Gastrocnemius medialis (tissue), 4 donors: ENCODE measurements at regions not wholly inside any gene's neighbourhood (a gene's known extent, or its start where the extent isn't known, plus 50 kb on each side); places are given as distances from the start of the nearest gene placed in this dataset.

ENCODE experiments used
- POLR2A ChIP-seq, 2 donors: fragments of 450-650 bp; IDR thresholded peaks; one replicate each; pipeline ENCODE4 v1.6.1; 2017; ENCODE audit warnings: antibody characterized with exemption in 2 of 2, mild to moderate bottlenecking in 2 of 2, moderate library complexity in 2 of 2
- TF ChIP-seq, protein P1 (sequence below), 5 experiments: fragments of 450-650 bp in 3 of 5; fragments of 200-600 bp in 2 of 5; sonication (generic) in 2 of 5; IDR thresholded peaks in 4 of 5; conservative IDR thresholded peaks in 1 of 5; 1 replicate in 4 of 5; 2 replicates in 1 of 5; pipeline ENCODE4 v1.5.1; 2016 to 2019; ENCODE audit warnings: antibody characterized with exemption in 5 of 5, mild to moderate bottlenecking in 3 of 5, moderate library complexity in 3 of 5

DNA sequence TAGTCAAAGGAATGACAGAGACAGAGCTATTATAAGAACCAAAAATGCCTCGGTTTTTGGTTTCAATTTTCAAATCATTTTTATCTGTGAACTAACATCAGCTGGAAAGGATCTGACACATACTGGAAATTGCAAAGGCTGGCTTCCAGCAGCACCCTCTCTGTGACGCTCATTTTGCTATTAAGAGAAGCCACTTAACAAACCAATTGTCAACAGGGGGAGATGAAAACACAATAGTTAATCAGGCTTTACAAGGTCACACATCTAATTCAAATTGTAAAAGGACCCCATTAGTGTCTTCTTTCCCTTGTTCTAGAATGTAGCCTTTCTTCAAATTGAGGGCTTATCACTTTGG, 160.5 kb downstream of the TFAP2B start:
- TF ChIP-seq POLR2A (IDR thresholded peaks at IDR 0.05), result no peak
- TF ChIP-seq, protein P1, sequence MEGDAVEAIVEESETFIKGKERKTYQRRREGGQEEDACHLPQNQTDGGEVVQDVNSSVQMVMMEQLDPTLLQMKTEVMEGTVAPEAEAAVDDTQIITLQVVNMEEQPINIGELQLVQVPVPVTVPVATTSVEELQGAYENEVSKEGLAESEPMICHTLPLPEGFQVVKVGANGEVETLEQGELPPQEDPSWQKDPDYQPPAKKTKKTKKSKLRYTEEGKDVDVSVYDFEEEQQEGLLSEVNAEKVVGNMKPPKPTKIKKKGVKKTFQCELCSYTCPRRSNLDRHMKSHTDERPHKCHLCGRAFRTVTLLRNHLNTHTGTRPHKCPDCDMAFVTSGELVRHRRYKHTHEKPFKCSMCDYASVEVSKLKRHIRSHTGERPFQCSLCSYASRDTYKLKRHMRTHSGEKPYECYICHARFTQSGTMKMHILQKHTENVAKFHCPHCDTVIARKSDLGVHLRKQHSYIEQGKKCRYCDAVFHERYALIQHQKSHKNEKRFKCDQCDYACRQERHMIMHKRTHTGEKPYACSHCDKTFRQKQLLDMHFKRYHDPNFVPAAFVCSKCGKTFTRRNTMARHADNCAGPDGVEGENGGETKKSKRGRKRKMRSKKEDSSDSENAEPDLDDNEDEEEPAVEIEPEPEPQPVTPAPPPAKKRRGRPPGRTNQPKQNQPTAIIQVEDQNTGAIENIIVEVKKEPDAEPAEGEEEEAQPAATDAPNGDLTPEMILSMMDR (IDR thresholded peaks at IDR 0.05 in 4 of 5, conservative IDR thresholded peaks at IDR 0.05 in 1 of 5), result no peak
